Upper lobe of left lung (tissue), 4 donors: ENCODE measurements at regions not wholly inside any gene's neighbourhood (a gene's known extent, or its start where the extent isn't known, plus 50 kb on each side); places are given as distances from the start of the nearest gene placed in this dataset.

Experiments
- EP300 ChIP-seq, 4 donors: sonication (generic); formaldehyde crosslinking; IDR thresholded peaks; one replicate each; pipeline ENCODE4 v1.5.1; 2017; ENCODE audit warnings: antibody characterized with exemption in 4 of 4, control low read depth in 2 of 4
- POLR2A ChIP-seq, 4 donors: fragments of 450-650 bp; IDR thresholded peaks; one replicate each; pipeline ENCODE4 v1.5.1; 2016 to 2017; ENCODE audit warnings: antibody characterized with exemption in 4 of 4, mild to moderate bottlenecking in 2 of 4
- POLR2AphosphoS5 ChIP-seq, 2 donors: sonication (generic); formaldehyde crosslinking; IDR thresholded peaks; one replicate each; pipeline ENCODE4 v1.5.1; 2017; ENCODE audit warnings: antibody characterized with exemption in 2 of 2
- TF ChIP-seq, protein P1 (sequence below), 6 experiments: fragments of 450-650 bp in 4 of 6; fragments of 200-600 bp in 2 of 6; sonication (generic) in 2 of 6; IDR thresholded peaks; one replicate each; pipeline ENCODE4 v1.5.1; 2016 to 2019; ENCODE audit warnings: antibody characterized with exemption in 6 of 6

DNA sequence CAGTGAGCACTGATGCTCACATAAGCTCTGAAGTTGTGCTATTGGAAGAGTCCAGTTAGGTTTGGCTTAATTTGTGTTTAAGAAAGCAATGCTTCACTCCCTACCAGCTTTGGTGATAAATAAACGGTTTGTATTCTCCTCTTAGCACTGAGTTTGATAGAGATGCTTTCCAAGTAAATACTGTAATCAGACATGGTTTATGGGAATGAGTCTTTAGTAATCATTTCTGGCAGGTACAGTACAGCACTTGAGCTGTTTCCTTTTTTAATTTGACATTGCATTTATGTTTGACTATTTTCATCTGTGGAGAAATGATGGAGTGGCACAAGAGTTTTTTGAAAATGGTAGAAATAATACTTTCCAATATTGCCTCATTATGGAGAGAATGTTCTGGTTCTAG lies 455.3 kb downstream of the ACTRT1 start:
- TF ChIP-seq, protein P1, sequence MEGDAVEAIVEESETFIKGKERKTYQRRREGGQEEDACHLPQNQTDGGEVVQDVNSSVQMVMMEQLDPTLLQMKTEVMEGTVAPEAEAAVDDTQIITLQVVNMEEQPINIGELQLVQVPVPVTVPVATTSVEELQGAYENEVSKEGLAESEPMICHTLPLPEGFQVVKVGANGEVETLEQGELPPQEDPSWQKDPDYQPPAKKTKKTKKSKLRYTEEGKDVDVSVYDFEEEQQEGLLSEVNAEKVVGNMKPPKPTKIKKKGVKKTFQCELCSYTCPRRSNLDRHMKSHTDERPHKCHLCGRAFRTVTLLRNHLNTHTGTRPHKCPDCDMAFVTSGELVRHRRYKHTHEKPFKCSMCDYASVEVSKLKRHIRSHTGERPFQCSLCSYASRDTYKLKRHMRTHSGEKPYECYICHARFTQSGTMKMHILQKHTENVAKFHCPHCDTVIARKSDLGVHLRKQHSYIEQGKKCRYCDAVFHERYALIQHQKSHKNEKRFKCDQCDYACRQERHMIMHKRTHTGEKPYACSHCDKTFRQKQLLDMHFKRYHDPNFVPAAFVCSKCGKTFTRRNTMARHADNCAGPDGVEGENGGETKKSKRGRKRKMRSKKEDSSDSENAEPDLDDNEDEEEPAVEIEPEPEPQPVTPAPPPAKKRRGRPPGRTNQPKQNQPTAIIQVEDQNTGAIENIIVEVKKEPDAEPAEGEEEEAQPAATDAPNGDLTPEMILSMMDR (IDR thresholded peaks at IDR 0.05), result no peak
- TF ChIP-seq POLR2AphosphoS5 (IDR thresholded peaks at IDR 0.05), result no peak
- no peak for TF ChIP-seq POLR2A (IDR thresholded peaks at IDR 0.05)
- TF ChIP-seq EP300 (IDR thresholded peaks at IDR 0.05), result no peak
